GM19395 (cell line): ENCODE measurements at regions not wholly inside any gene's neighbourhood (a gene's known extent, or its start where the extent isn't known, plus 50 kb on each side); places are given as distances from the start of the nearest gene placed in this dataset.

Experiments used
- ATAC-seq: cut with Tn5 transposase; IDR thresholded peaks from one replicate; pipeline ENCODE4 v1.9.1; 2021; ENCODE audit warnings: mild to moderate bottlenecking, moderate library complexity; ENCODE audit not compliant: unreplicated experiment

- ATAC-seq: no peak
Measured at GRCh38 chr2:168375195-168375798, 80.8 kb upstream of the CERS6 start.

DNA sequence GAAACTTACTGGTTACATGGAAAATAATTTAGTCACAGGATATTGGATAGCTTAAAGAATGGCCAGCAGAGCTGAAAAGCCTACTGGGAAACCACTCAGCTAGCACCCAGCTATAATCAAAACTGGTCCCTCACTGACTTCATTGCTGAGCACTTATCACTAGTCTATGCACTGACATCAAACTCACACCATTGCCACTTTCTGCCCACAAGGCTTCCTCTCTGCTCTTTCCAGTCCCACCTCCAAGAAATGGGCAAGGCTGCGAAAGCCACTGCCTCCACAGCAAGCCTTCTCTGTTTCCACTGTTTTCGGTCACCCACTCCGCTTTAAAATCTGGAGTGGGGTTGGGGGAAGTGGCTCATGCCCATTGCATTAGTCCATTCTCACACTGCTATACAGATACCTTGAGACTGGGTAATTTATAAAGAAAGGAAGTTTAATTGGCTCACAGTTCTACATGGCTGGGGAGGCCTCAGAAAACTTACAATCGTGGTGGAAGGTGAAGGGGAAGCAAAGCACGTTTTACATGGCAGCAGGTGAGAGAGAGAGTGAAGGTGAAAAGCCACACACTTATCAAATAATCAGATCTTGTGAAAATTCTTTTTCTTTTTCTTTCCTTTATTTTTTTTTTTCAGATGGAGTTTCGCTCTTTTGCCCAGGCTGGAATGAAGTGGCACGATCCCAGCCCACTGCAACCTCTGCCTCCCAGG, 77.0 kb upstream of the CERS6 start:
- no peak for ATAC-seq

GRCh38 chr2:168380500-168380899, 75.6 kb upstream of the CERS6 start:
- no peak for ATAC-seq

GRCh38 chr2:168392024-168392423, 64.0 kb upstream of the CERS6 start:
- no peak for ATAC-seq

DNA sequence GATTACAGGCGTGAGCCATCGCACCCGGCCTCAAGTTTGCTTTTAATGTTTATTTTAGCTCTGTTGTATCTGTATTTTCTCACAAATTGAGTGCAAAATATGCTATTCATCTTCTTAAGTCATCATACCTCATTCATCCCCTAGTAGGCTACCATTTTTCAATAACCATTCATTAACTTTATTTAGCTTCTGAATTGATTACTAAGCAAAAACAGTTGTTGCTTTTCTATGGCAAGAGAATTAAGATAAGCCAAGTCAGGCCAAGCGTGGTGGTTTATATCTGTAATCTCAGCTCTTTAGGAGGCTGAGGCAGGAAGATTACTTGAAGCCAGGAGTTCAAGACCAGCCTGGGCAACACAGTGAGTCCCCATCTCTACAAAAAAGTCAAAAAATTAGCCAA, 63.3 kb upstream of the CERS6 start:
- no peak for ATAC-seq

DNA sequence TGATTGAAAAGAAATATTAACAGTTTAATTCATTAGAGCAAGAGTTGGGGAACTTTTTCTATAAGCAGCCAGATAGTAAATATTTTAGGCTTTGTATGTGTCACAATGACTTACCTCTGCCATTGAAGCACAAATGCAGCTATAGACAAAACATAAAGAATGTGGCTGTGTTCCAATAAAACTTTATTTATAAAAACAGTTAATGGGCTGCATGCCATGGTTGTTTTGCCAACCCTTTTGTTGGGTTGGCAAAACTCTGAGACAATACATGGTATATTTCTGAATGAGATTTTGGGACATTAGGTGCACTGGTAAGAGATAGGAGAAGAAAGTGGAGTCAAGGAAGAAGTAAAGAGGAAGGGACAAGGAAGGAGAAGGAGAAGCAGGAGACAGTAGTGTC, 61.8 kb upstream of the CERS6 start:
- ATAC-seq: no peak

GRCh38 chr2:168396131-168396530, 59.9 kb upstream of the CERS6 start:
- ATAC-seq: no peak

DNA sequence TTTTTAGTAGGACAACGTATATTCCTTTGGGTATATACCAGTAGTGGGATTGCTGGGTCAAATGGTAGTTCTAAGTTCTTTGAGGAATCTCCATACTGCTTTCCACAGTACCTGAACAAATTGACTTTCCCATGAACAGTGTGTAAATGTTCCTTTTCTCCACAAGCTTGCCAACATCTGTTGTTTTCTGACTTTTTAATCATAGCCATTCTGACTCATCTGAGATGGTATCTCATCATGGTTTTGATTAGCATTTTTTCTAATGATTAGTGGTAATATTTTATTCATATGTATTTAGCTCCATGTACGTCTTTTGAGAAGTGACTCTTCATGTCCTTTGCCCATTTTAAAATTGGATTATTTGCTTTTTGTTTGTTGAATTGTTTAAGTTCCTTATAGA, 58.4 kb upstream of the CERS6 start:
- no peak for ATAC-seq

GRCh38 chr2:168401048-168401556, 55.0 kb upstream of the CERS6 start:
- ATAC-seq: no peak

GRCh38 chr2:168401771-168402170, 54.3 kb upstream of the CERS6 start:
- no peak for ATAC-seq

DNA sequence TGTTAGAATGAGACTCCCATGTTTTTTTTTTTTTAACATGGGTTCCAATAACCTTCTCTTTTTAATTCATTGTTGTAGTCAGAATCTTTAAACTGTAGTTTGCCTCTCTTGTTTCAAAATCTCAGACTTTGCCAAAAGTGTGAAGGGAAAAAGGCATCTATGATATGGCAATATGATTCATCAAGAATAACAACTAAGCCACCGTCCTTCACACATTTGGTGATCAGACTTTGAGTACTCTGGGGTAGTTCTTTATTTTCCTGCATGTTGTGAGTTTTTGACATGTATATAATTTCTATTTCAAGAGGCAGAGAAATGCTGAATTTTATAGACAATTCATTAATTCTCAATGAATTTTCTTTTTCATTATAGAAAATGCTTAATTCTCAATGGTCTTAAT, 53.5 kb upstream of the CERS6 start:
- no peak for ATAC-seq

DNA sequence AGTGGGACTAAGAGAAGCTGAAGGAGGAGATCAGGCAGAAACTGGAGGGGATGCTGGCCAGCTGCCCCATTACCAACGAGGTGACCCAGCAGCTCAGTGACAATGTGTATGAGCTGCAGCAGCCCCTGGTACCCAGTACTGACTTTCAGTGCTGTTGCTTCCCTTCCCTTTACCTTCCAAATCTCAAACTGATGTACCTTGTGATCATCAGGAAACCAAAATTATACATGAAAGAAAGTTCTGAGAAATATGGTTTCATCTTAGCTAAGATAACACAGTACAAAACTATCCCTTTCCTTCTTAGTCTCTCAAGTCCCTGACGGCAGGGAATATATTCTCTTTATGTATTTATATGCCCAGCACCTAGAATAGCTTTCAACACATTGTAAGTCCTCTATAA, 52.3 kb upstream of the CERS6 start:
- no peak for ATAC-seq

DNA sequence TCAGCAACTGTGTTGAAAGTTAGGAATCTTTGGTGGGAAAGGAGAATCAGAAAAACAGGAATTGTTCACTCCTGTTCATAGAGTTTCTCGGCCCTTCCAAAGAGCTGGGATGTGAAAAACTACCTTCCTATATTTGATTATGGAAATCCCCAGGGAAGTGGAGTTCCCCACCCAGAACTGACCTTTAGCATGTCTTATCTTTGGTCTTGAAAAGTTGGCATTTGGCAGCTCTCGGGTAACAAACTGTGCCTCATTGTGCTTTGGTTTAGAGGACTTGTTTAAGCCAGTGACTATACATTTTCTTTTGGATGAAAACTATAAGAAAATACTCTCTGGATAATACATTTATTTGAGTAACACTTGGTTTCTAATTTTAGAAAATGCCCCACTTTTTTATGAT, 51.3 kb upstream of the CERS6 start:
- ATAC-seq: no peak
